ENCODE measurements at regions not wholly inside any gene's neighbourhood (a gene's known extent, or its start where the extent isn't known, plus 50 kb on each side); places are given as distances from the start of the nearest gene placed in this dataset.

GRCh38 chr1:193402977-193403376, 216.6 kb upstream of the B3GALT2 start:
- TF ChIP-seq EZH2 (IDR thresholded peaks at IDR 0.05; ENCODE audit: borderline replicate concordance, low read depth, low read length, severe bottlenecking), result no peak
- TF ChIP-seq, protein P1, sequence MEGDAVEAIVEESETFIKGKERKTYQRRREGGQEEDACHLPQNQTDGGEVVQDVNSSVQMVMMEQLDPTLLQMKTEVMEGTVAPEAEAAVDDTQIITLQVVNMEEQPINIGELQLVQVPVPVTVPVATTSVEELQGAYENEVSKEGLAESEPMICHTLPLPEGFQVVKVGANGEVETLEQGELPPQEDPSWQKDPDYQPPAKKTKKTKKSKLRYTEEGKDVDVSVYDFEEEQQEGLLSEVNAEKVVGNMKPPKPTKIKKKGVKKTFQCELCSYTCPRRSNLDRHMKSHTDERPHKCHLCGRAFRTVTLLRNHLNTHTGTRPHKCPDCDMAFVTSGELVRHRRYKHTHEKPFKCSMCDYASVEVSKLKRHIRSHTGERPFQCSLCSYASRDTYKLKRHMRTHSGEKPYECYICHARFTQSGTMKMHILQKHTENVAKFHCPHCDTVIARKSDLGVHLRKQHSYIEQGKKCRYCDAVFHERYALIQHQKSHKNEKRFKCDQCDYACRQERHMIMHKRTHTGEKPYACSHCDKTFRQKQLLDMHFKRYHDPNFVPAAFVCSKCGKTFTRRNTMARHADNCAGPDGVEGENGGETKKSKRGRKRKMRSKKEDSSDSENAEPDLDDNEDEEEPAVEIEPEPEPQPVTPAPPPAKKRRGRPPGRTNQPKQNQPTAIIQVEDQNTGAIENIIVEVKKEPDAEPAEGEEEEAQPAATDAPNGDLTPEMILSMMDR (IDR thresholded peaks at IDR 0.05; ENCODE audit: borderline replicate concordance, extremely low read depth, low read length, poor library complexity, severe bottlenecking), result no peak
- Histone ChIP-seq H3K9me3 (ENCODE audit: insufficient read depth, low read length, severe bottlenecking) (no peaks in the 10 kb centered on the region), H4K20me1 (ENCODE audit: insufficient read depth, low read length) (no peaks in the 10 kb centered on the region), H3K4me2 (ENCODE audit: insufficient read depth, low read length) (no peak overlapping the region), H3K9ac (ENCODE audit: low read depth, low read length) (no peak overlapping the region), H3K79me2 (ENCODE audit: insufficient read depth, low read length) (no peaks in the 10 kb centered on the region), H3K4me3 (ENCODE audit: low read depth in 1 of 2, low read length in 2 of 2) (no peak overlapping the region), H3K36me3 (ENCODE audit: insufficient read depth, low read length) (no peaks in the 10 kb centered on the region), H3K4me1 (ENCODE audit: insufficient read depth, low read length) (no peaks in the 10 kb centered on the region), H3K27ac (ENCODE audit: low read length) (no peak overlapping the region), H2AFZ (ENCODE audit: low read depth, low read length) (no peak overlapping the region), H3K27me3 (ENCODE audit: insufficient read depth, low read length, poor library complexity) (no peaks in the 10 kb centered on the region)
- ATAC-seq (ENCODE audit: insufficient read depth, low read depth), result no peak
- DNase-seq, result no peak

- ATAC-seq (ENCODE audit: insufficient read depth, low read depth) (no peak), DNase-seq (no peak)
- H3K79me2 ChIP-seq (ENCODE audit: insufficient read depth, low read length), result no peaks in the 10 kb centered on the region
- H3K4me1 ChIP-seq (ENCODE audit: insufficient read depth, low read length), result no peaks in the 10 kb centered on the region
- H3K4me2 ChIP-seq (ENCODE audit: insufficient read depth, low read length), result no peak overlapping the region
- peaks cover under 1% of the 10 kb centered on the region for H3K27me3 ChIP-seq (ENCODE audit: insufficient read depth, low read length, poor library complexity)
- H4K20me1 ChIP-seq (ENCODE audit: insufficient read depth, low read length), result no peaks in the 10 kb centered on the region
- H3K9ac ChIP-seq (ENCODE audit: low read depth, low read length), result no peak overlapping the region
- H2AFZ ChIP-seq (ENCODE audit: low read depth, low read length), result no peak overlapping the region
- H3K4me3 ChIP-seq (ENCODE audit: low read depth in 1 of 2, low read length in 2 of 2), result no peak overlapping the region
- no peak overlapping the region for H3K27ac ChIP-seq (ENCODE audit: low read length)
- TF ChIP-seq EZH2 (IDR thresholded peaks at IDR 0.05; ENCODE audit: borderline replicate concordance, low read depth, low read length, severe bottlenecking), result no peak
- TF ChIP-seq, protein P1 (IDR thresholded peaks at IDR 0.05; ENCODE audit: borderline replicate concordance, extremely low read depth, low read length, poor library complexity, severe bottlenecking), result no peak
- no peaks in the 10 kb centered on the region for H3K36me3 ChIP-seq (ENCODE audit: insufficient read depth, low read length)
- no peaks in the 10 kb centered on the region for H3K9me3 ChIP-seq (ENCODE audit: insufficient read depth, low read length, severe bottlenecking)
These were observed 215.6 kb upstream of the B3GALT2 start for GRCh38 chr1:193402037-193402436.

DNA sequence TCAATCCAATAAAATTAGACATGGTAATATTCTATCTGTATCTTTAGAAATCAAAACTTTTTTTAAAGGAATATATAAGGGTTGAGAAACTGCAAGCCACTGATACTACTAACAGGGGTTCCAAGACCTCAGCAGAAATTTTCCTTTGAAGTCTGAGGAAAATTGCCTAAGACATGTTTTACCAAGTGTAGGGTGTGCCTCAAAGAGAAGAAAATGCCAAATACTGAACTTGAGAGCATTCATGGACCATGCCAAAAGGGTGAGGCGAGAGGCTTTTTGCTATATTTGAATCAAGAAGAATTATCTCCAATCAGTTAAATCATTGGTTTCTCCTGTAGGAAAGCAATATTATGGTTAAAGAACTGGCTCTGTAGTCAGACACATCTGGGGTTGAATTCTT, 207.9 kb upstream of the B3GALT2 start:
- H3K27ac ChIP-seq (ENCODE audit: low read length), result no peak overlapping the region
- TF ChIP-seq, protein P1 (IDR thresholded peaks at IDR 0.05; ENCODE audit: borderline replicate concordance, extremely low read depth, low read length, poor library complexity, severe bottlenecking), result no peak
- no peak for TF ChIP-seq EZH2 (IDR thresholded peaks at IDR 0.05; ENCODE audit: borderline replicate concordance, low read depth, low read length, severe bottlenecking)
- H4K20me1 ChIP-seq (ENCODE audit: insufficient read depth, low read length), result no peaks in the 10 kb centered on the region
- H3K4me2 ChIP-seq (ENCODE audit: insufficient read depth, low read length), result no peak overlapping the region
- no peaks in the 10 kb centered on the region for H3K9me3 ChIP-seq (ENCODE audit: insufficient read depth, low read length, severe bottlenecking)
- H3K4me3 ChIP-seq (ENCODE audit: low read depth in 1 of 2, low read length in 2 of 2), result no peak overlapping the region
- H3K4me1 ChIP-seq (ENCODE audit: insufficient read depth, low read length), result no peaks in the 10 kb centered on the region
- no peaks in the 10 kb centered on the region for H3K36me3 ChIP-seq (ENCODE audit: insufficient read depth, low read length)
- no peak overlapping the region for H3K9ac ChIP-seq (ENCODE audit: low read depth, low read length)
- DNase-seq (no peak), ATAC-seq (ENCODE audit: insufficient read depth, low read depth) (no peak)
- H3K27me3 ChIP-seq (ENCODE audit: insufficient read depth, low read length, poor library complexity), result peaks cover 6% of the 10 kb centered on the region
- H3K79me2 ChIP-seq (ENCODE audit: insufficient read depth, low read length), result no peaks in the 10 kb centered on the region
- H2AFZ ChIP-seq (ENCODE audit: low read depth, low read length), result no peak overlapping the region

DNA sequence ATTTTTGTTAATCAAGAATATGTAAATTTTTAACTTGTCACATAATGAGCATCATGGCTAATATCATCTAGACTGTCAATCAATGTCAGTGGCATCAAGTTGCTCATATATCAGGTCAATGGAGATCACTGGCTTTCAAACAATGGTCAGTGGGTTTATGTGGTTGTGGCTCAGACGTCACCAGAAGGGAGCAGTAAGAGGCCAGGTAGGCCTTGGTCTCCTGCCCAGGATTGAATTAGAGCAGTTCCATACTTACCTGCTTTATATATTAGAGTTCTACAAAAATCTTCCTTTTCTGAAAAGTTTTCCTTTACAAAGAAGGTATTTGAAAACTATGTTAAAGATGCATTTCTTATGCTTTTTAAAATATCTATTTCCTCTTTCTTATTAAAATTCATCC, 206.3 kb upstream of the B3GALT2 start:
- no peak overlapping the region for H2AFZ ChIP-seq (ENCODE audit: low read depth, low read length)
- no peak for ATAC-seq (ENCODE audit: insufficient read depth, low read depth)
- H3K9me3 ChIP-seq (ENCODE audit: insufficient read depth, low read length, severe bottlenecking), result no peaks in the 10 kb centered on the region
- no peak for TF ChIP-seq EZH2 (IDR thresholded peaks at IDR 0.05; ENCODE audit: borderline replicate concordance, low read depth, low read length, severe bottlenecking)
- TF ChIP-seq, protein P1 (IDR thresholded peaks at IDR 0.05; ENCODE audit: borderline replicate concordance, extremely low read depth, low read length, poor library complexity, severe bottlenecking), result no peak
- no peaks in the 10 kb centered on the region for H4K20me1 ChIP-seq (ENCODE audit: insufficient read depth, low read length)
- no peak overlapping the region for H3K4me3 ChIP-seq (ENCODE audit: low read depth in 1 of 2, low read length in 2 of 2)
- DNase-seq, result no peak
- H3K9ac ChIP-seq (ENCODE audit: low read depth, low read length), result no peak overlapping the region
- no peaks in the 10 kb centered on the region for H3K4me1 ChIP-seq (ENCODE audit: insufficient read depth, low read length)
- H3K27ac ChIP-seq (ENCODE audit: low read length), result no peak overlapping the region
- peaks cover 6% of the 10 kb centered on the region for H3K27me3 ChIP-seq (ENCODE audit: insufficient read depth, low read length, poor library complexity)
- no peaks in the 10 kb centered on the region for H3K36me3 ChIP-seq (ENCODE audit: insufficient read depth, low read length)
- H3K79me2 ChIP-seq (ENCODE audit: insufficient read depth, low read length), result no peaks in the 10 kb centered on the region
- H3K4me2 ChIP-seq (ENCODE audit: insufficient read depth, low read length), result no peak overlapping the region
